Right lobe of liver (tissue), 4 donors: ENCODE measurements at regions not wholly inside any gene's neighbourhood (a gene's known extent, or its start where the extent isn't known, plus 50 kb on each side); places are given as distances from the start of the nearest gene placed in this dataset.

Experiments
- POLR2A ChIP-seq: fragments of 450-650 bp; IDR thresholded peaks from one replicate; pipeline ENCODE4 v1.6.1; 2017; ENCODE audit warnings: antibody characterized with exemption, mild to moderate bottlenecking
- TF ChIP-seq, protein P1 (sequence below), 4 donors: fragments of 200-600 bp in 3 of 4; fragments of 450-650 bp in 1 of 4; IDR thresholded peaks; one replicate each; pipeline versions ENCODE4 v1.5.1 to v1.8.0; 2016 to 2022; ENCODE audit warnings: antibody characterized with exemption in 4 of 4, mild to moderate bottlenecking in 2 of 4
- donor health status: DM: no; HTN: no; CAD: no.
- donor health status: DM: no; HTN: no; CAD: no.
- donor health status: DM: no; HTN: yes; CAD: no.

DNA sequence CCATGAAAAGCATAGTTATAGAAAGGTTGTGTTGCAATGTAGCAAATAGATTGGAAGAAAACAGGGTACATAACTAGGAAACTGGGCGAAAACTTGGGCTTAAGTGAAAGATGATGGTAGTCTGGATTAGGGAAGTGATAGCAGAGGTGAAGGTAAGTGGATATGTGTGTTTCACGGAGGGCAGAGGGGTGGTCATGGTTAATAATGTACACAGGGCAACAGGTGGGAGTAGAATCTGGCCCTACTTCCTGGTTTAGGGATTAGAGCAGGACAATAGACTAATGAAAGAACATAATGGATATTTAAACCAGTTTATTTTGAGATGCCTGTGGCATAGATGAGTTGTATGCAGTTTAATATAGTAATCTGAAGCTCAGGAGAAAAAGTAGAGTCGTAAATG is 257.3 kb upstream of the SPRY2 start:
- TF ChIP-seq POLR2A = no peak
- TF ChIP-seq, protein P1, sequence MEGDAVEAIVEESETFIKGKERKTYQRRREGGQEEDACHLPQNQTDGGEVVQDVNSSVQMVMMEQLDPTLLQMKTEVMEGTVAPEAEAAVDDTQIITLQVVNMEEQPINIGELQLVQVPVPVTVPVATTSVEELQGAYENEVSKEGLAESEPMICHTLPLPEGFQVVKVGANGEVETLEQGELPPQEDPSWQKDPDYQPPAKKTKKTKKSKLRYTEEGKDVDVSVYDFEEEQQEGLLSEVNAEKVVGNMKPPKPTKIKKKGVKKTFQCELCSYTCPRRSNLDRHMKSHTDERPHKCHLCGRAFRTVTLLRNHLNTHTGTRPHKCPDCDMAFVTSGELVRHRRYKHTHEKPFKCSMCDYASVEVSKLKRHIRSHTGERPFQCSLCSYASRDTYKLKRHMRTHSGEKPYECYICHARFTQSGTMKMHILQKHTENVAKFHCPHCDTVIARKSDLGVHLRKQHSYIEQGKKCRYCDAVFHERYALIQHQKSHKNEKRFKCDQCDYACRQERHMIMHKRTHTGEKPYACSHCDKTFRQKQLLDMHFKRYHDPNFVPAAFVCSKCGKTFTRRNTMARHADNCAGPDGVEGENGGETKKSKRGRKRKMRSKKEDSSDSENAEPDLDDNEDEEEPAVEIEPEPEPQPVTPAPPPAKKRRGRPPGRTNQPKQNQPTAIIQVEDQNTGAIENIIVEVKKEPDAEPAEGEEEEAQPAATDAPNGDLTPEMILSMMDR (IDR thresholded peaks at IDR 0.05) = no peak
